HG02763 (cell line): ENCODE measurements at regions not wholly inside any gene's neighbourhood (a gene's known extent, or its start where the extent isn't known, plus 50 kb on each side); places are given as distances from the start of the nearest gene placed in this dataset.

Source experiments
- ATAC-seq: cut with Tn5 transposase; IDR thresholded peaks from one replicate; pipeline ENCODE4 v1.9.1; 2021; ENCODE audit warnings: mild to moderate bottlenecking, moderate library complexity; ENCODE audit not compliant: unreplicated experiment

DNA sequence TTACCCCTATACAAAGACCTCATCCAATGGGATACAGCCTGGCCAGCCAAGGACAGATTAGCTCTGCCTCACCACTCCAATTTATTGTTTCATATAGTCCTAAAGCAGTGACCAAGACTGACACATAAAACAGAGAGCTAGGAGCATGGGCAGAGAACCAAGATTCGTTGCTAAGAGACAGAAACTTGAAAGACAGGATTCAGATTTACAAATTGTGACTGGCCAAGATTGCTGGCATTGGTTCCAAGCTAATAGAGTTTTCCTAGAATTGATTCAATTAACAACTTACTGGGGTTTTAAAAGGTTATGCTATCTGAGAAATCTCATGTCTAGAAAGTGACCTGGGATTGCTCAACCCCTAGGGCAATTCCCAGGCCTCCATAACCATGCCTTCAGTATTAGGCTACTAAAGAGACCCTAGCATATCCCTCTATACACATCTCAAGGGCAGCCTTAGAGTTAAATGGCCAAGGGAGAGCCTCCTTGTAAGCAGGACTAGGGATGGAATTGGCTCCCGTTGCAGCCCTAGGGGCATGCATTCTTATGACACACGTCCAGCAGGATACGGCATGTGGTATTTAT is 75.6 kb downstream of the ICOS start:
- no peak for ATAC-seq

DNA sequence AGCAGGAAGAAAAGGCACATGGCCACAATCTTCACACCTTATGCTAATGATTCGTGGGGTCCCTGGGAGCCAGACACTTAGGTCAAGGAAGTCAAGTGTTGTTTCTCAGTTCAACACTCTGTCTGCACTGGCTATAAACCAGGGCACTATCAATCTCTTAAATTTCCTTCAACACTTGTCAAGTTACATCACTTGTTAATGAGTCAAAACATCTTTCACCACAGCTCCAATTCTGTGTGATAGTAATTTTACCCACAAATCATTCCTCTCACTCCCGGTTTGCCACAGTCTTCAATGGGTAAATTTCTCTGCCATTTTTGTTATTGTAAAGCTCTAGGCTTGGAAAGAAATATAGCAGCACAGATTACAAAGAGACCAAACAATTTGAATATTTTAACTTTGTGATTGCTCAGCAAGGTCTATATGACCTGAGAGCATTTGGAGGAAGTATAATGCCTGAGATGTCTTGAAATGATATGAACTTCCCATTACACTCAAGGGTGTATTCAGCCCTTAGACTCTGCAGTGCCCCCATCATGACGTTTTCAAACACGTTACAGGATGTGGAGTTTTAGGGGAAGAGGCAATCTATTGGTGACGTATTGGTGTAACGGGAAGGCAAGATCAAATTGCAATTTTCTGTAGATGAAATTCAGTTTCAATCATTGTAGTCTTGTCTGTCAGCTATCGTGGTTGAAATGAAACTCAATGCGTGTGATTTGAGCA is 78.7 kb downstream of the ICOS start:
- ATAC-seq: no peak

- ATAC-seq: no peak
Observed at GRCh38 chr2:204018717-204019116, 82.2 kb downstream of the ICOS start.

DNA sequence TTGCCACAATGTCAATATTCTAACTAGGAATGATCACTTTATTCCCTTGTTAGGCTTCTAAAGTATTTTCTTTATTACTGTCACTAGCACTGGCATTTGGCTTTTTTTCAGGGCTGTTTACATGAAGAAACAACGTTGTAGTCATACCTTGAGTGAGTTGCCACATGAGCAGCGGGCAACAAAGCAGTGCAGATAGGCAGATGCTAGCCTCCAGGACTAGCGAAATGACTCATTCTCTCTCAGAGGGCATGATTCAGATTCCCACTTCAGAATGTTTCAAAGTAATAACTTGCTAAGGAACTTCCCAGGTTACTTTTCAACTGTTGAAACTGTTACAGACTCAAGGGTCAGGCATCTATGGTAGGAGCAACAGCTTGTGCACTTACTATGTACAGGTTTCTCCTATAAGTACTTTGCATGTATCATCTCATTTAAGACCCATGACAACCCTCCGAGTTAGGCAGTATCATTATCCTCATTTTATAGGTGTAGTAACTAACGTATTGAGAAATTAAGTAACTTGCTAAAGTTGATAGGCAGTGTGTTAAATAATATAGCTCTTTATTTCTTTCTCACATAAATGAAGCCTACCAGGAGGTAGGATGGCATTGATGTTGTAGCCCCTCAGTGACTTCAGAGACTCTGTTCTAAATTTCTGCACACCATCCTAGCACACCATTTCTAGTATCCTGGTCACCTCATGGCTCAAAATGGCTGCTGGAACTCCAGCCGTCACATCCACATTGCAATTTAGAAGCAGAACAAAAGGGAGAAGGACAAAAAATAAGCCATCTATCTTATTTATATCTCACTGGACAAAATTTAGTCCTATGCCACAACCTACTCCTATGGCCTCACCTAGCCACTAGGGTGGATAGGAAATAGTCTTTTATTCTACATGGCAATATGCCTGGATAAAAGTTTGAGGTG is 83.3 kb downstream of the ICOS start:
- ATAC-seq: peak; percentile 60

- ATAC-seq: no peak
Observed at GRCh38 chr2:204021290-204022081, 84.9 kb downstream of the ICOS start.

DNA sequence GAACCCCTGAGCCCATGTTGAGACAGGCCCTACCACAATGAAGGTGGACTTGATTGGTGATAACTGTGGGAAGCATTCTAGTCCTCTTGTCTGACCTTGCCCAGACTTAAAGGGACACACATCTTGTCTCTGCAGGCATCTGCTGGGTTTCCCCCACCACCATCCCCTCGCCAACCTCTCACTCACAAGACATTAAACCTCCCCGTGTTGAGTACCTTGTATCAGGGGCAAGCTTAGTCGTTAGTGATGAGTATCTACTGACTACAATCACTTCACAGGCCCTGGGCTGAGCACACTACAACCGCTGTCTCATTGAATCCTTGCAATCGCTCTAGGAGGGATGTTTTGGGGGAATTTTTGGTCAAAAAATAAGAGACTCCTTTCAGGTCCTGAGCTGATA is 86.0 kb downstream of the ICOS start:
- no peak for ATAC-seq

DNA sequence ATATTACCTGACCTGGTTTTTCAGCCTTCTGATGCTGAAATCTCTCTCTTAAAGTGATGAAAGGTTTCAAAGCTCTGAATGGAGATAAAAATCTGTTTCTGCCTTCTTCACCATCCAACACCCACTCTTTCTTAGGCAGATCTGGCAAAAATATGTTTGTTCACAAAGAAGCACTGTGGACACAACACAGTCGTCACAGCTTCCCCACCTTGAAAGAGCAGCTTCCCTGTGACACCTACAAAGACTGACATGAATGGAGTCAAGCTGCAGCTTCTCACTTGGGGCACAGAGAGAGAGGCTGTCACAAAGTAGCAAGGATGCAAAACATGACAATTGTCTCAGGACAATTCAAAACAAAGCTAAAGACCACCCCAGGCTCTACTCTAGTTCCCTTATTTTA is 86.5 kb downstream of the ICOS start:
- no peak for ATAC-seq

- no peak for ATAC-seq
Observed at GRCh38 chr2:204024503-204024902, 87.9 kb downstream of the ICOS start.

DNA sequence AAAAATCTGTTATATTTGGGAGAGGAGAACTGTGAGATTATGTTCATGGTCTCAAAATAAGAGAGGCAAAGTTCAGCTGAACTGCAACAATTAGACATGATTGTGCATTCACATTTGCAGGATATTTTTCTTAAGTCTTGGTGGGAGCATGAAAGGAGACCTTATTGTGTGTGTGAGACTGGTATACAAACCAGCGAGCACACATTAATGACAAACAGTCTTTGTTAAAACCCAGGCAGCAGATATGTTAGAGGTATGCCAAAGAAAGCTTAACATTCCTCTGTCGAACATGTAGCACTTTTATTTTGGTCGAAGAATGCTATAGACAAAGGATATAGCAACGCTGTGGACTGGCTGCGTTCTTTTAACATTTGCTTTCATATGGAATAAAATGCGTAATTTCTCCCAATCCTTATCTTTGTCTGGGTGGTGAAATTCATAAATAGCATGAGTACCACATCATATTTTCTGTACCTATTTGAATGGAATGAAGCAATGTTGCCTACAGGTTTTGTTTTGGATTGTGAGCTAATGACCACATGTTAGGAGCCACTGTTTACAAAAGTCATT is 88.4 kb downstream of the ICOS start:
- no peak for ATAC-seq

- no peak for ATAC-seq
Observed at GRCh38 chr2:204026294-204026693, 89.7 kb downstream of the ICOS start.

GRCh38 chr2:204027091-204027490 is 90.5 kb downstream of the ICOS start:
- peak; percentile 93 for ATAC-seq

GRCh38 chr2:204030322-204030721 is 93.8 kb downstream of the ICOS start:
- ATAC-seq: no peak

DNA sequence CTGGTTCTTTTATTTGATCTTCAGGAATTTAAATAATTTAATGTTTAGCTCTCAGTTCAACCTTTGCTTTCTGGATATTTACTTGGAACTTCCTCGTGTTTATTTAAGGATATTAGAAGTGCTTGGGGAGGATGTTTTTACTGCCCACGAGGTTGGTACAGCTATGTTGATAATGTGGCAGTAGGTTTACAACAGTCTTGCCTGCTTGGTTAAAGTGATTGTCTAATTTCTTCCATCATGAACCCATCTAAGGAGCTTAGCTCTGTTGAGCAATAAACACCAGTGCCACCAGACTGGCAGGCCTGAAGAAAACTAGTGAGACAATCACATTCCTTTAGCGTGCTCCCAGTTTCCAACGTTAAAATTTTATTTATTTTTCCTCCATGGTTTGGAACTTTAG is 94.5 kb downstream of the ICOS start:
- no peak for ATAC-seq

- ATAC-seq: no peak
Observed at GRCh38 chr2:204032301-204032700, 95.7 kb downstream of the ICOS start.

DNA sequence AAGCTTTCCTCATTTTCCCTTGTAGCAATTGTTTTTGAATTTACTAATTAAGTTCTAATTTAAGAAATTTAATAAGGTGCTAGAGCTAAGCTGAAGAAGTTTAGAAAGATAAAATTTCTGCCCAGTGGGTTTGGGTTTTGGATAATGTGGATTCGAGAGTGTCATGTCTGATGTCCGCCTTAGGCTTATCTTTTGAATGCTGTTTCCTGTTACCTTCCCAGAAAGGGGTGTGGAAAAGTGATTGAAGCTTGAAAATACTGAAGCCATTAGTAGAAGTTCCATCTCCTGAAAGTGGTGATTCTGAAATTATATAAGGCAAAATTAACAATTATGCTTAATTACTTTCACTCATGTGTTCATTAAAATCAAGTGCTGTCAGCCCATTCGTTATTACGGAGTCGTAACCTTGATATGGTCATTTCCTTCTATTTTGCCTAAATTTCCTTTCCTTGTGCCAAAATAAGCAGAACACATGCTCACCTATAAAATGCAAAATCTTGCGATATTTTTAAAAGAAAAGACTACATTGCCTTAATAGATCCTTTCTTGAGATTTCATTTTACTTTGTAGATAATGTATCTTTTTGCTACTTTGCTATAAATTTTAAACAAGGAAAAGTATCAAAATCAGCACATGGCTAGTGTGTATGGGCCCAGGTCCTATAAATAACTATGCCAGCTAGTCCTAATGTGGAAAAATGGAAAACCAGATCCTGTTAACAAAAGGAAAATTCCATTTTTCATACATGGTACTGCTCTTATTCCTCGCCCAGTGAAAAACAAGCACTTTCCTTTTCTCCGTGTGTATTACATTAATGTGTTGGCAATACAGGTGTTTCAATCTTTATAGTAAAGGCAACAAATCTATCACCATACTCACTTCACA is 97.3 kb downstream of the ICOS start:
- no peak for ATAC-seq

DNA sequence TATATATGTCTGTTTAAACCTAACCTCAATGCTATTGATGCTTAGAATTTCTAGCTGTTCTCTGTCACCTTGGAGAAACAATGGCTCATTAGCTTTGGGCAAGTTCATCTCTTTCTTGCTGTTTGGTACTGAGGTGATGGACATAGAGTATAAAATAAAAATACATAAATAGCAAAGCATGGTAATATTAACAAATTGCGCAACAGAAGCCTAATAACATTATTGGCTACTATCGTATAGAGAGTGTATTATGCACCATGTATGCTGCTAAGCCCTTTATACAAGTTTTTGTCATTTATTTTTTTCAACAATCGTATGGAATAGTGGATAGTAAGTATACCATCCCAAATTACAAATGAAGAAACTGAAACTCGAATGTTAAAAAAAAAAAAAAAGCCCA is 100.1 kb downstream of the ICOS start:
- ATAC-seq: no peak

DNA sequence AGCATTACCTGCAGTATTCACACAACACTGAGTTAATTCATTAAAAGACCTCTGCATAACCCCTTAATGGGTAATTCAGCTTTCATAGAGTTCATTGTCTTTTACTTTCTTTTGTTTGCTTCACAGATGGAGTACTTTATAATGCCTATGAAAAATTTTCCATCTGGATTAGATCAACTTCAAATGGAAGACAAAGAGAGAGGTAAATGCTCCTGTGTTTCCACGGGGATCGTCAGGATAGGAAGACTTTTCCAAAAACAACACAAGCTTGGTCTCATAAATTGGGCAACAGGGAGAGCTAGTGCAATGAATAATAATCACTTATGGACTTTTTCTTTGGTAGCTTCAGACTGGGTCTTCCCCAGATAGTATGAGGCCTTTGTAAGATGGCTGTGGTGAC is 100.7 kb downstream of the ICOS start:
- no peak for ATAC-seq

DNA sequence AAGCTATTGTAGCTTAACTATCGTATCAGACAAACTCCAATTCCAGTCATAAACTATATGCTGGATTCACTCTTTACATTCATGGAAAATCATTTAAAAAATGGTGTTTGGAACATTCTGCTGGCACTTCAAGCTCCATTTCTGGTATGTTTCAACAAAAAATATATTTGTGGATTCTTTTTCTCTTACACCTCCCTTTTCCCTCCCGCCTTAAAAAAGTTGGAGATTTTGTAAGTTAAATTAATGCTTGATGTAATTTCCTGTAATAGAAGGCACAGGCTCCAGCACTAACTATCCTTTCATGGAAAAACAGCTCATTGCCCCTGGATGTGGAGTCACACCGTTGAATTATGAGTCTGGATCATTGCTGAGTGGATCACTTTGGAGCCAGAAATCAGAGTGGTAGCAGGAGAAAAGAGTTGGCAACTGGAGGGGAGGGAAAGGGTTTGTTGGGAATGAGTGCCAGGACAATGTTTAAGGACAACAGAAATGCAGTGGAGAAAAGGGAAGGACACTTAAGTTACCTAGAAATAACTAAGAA is 102.8 kb downstream of the ICOS start:
- ATAC-seq: no peak

- ATAC-seq: no peak
Observed at GRCh38 chr2:204040016-204040415, 103.5 kb downstream of the ICOS start.
